CD4-positive, alpha-beta T cell treated with Interleukin-2 at 100 ng/mL for 4 hours (primary cell): ENCODE measurements at regions not wholly inside any gene's neighbourhood (a gene's known extent, or its start where the extent isn't known, plus 50 kb on each side); places are given as distances from the start of the nearest gene placed in this dataset.

Experiments
- DNase-seq: peaks from one replicate; pipeline ENCODE4 v3.0.0-alpha.2; 2020; ENCODE audit warnings: low spot score

GRCh38 chr17:63132459-63132911 lies 166.4 kb downstream of the TANC2 start:
- DNase-seq: no peak

GRCh38 chr17:63133491-63133890 lies 167.5 kb downstream of the TANC2 start:
- DNase-seq: no peak

GRCh38 chr17:63134867-63135266 lies 168.8 kb downstream of the TANC2 start:
- no peak for DNase-seq

- no peak for DNase-seq
Observed at GRCh38 chr17:63136369-63137012, 170.5 kb downstream of the TANC2 start.

GRCh38 chr17:63137163-63137562 lies 171.1 kb downstream of the TANC2 start:
- DNase-seq: no peak

GRCh38 chr17:63138713-63139112 lies 172.7 kb downstream of the TANC2 start:
- DNase-seq: no peak

GRCh38 chr17:63139356-63139755 lies 173.3 kb downstream of the TANC2 start:
- no peak for DNase-seq

- no peak for DNase-seq
Observed at GRCh38 chr17:63140255-63140654, 174.2 kb downstream of the TANC2 start.

- no peak for DNase-seq
Observed at GRCh38 chr17:63142836-63143235, 176.8 kb downstream of the TANC2 start.

- DNase-seq: no peak
Observed at GRCh38 chr17:63150490-63150889, 184.5 kb downstream of the TANC2 start.

- DNase-seq: no peak
Observed at GRCh38 chr17:63150994-63151464, 185.0 kb downstream of the TANC2 start.

GRCh38 chr17:63151941-63152523 lies 186.0 kb downstream of the TANC2 start:
- no peak for DNase-seq

GRCh38 chr17:63153488-63153887 lies 187.5 kb downstream of the TANC2 start:
- no peak for DNase-seq

GRCh38 chr17:63154586-63155244 lies 188.7 kb downstream of the TANC2 start:
- DNase-seq: no peak

GRCh38 chr17:63156986-63157385 lies 191.0 kb downstream of the TANC2 start:
- no peak for DNase-seq

- no peak for DNase-seq
Observed at GRCh38 chr17:63162406-63163157, 196.5 kb downstream of the TANC2 start.

GRCh38 chr17:63163158-63163520 lies 197.1 kb downstream of the TANC2 start:
- DNase-seq: no peak

- no peak for DNase-seq
Observed at GRCh38 chr17:63165400-63165799, 199.4 kb downstream of the TANC2 start.

- no peak for DNase-seq
Observed at GRCh38 chr17:63170795-63171194, 204.8 kb downstream of the TANC2 start.

GRCh38 chr17:63171428-63172393 lies 205.7 kb downstream of the TANC2 start:
- DNase-seq: no peak

GRCh38 chr17:63173450-63173849 lies 207.4 kb downstream of the TANC2 start:
- DNase-seq: no peak
